ENCODE measurements at regions not wholly inside any gene's neighbourhood (a gene's known extent, or its start where the extent isn't known, plus 50 kb on each side); places are given as distances from the start of the nearest gene placed in this dataset.
A peak's percentile ranks its signal among the peaks of the same experiment; 100 is the strongest.

DNA sequence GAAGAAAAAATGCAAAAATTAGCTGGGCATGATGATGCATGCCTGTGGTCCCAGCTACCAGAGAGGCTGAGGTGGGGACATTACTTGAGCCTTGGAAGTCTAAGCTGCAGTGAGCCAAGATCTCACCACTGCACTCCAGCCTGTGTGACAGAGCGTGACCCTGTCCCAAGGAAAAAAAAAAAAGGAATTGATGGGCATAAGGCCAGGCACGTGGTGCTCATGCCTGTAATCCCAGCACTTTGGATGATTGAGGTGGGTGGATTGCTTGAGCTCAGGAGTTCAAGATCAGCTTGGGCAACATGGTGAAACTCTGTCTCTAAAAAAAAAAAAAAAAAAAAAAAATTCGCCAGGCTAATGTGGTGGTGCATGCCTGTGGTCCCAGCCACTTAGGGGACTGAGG, 55.8 kb upstream of the ATP2B4 start:
- FAIRE-seq = no peak

DNA sequence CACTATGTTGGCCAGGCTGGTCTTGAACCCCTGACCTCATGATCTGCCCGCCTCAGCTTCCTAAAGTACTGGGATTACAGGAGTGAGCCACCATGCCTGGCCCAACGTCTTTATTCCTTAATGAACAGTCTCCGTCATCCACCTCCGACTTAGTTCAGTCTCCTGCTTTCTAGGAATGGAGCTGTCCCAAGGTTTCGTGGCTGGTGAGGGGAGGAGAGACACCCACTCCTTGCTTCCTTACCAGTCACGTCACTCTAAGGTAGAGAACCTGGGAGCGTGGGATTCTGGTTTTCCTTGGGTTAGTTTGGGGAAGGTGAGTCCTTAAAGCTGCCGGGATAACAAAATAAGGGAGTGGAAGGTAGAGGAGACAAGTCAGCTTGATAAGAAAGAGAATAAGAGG, 55.0 kb upstream of the ATP2B4 start:
- Histone ChIP-seq H3K9me3 (ENCODE audit: control insufficient read depth in 2 of 2, insufficient read depth in 1 of 2, low read depth in 1 of 2, low read length in 1 of 2) (no peaks in the 10 kb centered on the region), H3K27ac (ENCODE audit: low read depth in 1 of 3, low read length in 2 of 3) (peak overlapping the region in 1 of 3 donors; percentile 33), H3K4me3 (ENCODE audit: low read depth in 1 of 3, low read length in 3 of 3) (no peak overlapping the region), H3K36me3 (ENCODE audit: control insufficient read depth in 3 of 3, insufficient read depth in 2 of 3, low read depth in 1 of 3, low read length in 3 of 3) (no peaks in the 10 kb centered on the region), H3K27me3 (ENCODE audit: control insufficient read depth in 3 of 3, insufficient read depth in 3 of 3, low read length in 3 of 3) (no peaks in the 10 kb centered on the region), H3K4me1 (ENCODE audit: control insufficient read depth in 3 of 3, insufficient read depth in 2 of 3, low read depth in 1 of 3, low read length in 2 of 3) (peaks cover 0 to 4% (median 0%) of the 10 kb centered on the region in 3 donors)
- WGBS, 3 donors = 83 to 86% (median 84%) methylated on average over 8 of the region's 8 CpGs
- DNase-seq (no peak), FAIRE-seq (no peak)

More for the DNA sequence above, 55.8 kb upstream of the ATP2B4 start:
- no peak overlapping the region for H3K4me3 ChIP-seq (ENCODE audit: low read depth in 1 of 3, low read length in 3 of 3)
- no peaks in the 10 kb centered on the region for H3K36me3 ChIP-seq (ENCODE audit: control insufficient read depth in 3 of 3, insufficient read depth in 2 of 3, low read depth in 1 of 3, low read length in 3 of 3)
- peaks cover 0 to 4% (median 0%) of the 10 kb centered on the region in 3 donors for H3K4me1 ChIP-seq (ENCODE audit: control insufficient read depth in 3 of 3, insufficient read depth in 2 of 3, low read depth in 1 of 3, low read length in 2 of 3)
- no peak overlapping the region for H3K27ac ChIP-seq (ENCODE audit: low read depth in 1 of 3, low read length in 2 of 3)
- WGBS, 3 donors = 40 to 73% (median 43%) methylated on average over 2 to 3 of the region's 3 CpGs
- no peaks in the 10 kb centered on the region for H3K9me3 ChIP-seq (ENCODE audit: control insufficient read depth in 2 of 2, insufficient read depth in 1 of 2, low read depth in 1 of 2, low read length in 1 of 2)
- no peak for DNase-seq
- no peaks in the 10 kb centered on the region for H3K27me3 ChIP-seq (ENCODE audit: control insufficient read depth in 3 of 3, insufficient read depth in 3 of 3, low read length in 3 of 3)

DNA sequence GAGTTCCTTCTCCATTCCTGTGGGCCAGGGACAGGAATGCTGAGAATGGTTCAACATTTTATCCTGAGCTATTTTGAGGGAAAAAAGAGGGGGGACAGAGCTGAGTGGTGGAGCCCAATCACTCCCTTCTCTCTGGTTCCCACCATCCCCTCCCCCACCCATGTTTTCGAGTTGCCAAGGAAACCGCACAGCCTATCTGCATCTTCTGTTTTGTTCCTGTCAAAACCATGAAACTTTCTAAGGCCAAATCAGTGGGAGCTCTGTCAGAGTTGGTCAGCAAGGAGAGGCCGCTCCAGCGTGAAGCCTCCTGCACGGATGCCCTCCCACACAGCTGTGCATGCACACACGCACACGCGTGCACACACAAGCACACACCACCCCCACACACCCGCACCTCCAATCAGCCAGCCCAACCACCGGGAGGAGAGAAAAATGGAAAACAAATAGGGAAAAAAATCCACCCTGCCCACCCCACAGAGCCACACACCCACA, 54.5 kb upstream of the ATP2B4 start:
- Histone ChIP-seq H3K9me3 (ENCODE audit: control insufficient read depth in 2 of 2, insufficient read depth in 1 of 2, low read depth in 1 of 2, low read length in 1 of 2) (no peaks in the 10 kb centered on the region), H3K27me3 (ENCODE audit: control insufficient read depth in 3 of 3, insufficient read depth in 3 of 3, low read length in 3 of 3) (no peaks in the 10 kb centered on the region), H3K27ac (ENCODE audit: low read depth in 1 of 3, low read length in 2 of 3) (no peak overlapping the region), H3K36me3 (ENCODE audit: control insufficient read depth in 3 of 3, insufficient read depth in 2 of 3, low read depth in 1 of 3, low read length in 3 of 3) (no peaks in the 10 kb centered on the region), H3K4me1 (ENCODE audit: control insufficient read depth in 3 of 3, insufficient read depth in 2 of 3, low read depth in 1 of 3, low read length in 2 of 3) (peaks cover 0 to 4% (median 0%) of the 10 kb centered on the region in 3 donors), H3K4me3 (ENCODE audit: low read depth in 1 of 3, low read length in 3 of 3) (no peak overlapping the region)
- peak in 1 of 2 donors; percentile 25 for DNase-seq
- no peak for FAIRE-seq
- 56 to 80% (median 79%) methylated on average over 10 of the region's 10 CpGs for WGBS, 3 donors

DNA sequence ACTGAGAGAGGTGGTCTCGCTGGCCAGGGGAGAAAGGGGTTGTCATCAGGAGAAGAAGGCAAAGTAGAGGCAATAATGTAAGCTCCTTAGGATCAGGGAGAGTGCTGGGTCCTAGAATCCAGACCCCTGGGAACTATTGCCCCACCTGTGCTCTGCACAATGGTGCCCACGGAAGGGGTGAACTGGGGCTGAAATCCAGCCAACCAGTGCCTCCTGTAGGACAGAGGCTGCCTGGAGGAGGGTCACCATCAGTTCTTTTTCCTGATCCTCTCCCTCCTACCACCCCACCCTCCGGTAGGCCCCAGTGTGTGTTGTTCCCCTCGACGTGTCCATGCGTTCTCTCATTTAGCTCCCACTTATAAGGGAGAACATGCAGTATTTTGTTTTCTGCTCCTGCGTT, 52.9 kb upstream of the ATP2B4 start:
- DNase-seq (no peak), FAIRE-seq (no peak)
- Histone ChIP-seq H3K27me3 (ENCODE audit: control insufficient read depth in 3 of 3, insufficient read depth in 3 of 3, low read length in 3 of 3) (no peaks in the 10 kb centered on the region), H3K27ac (ENCODE audit: low read depth in 1 of 3, low read length in 2 of 3) (no peak overlapping the region), H3K9me3 (ENCODE audit: control insufficient read depth in 2 of 2, insufficient read depth in 1 of 2, low read depth in 1 of 2, low read length in 1 of 2) (no peaks in the 10 kb centered on the region), H3K4me3 (ENCODE audit: low read depth in 1 of 3, low read length in 3 of 3) (no peak overlapping the region), H3K36me3 (ENCODE audit: control insufficient read depth in 3 of 3, insufficient read depth in 2 of 3, low read depth in 1 of 3, low read length in 3 of 3) (no peaks in the 10 kb centered on the region), H3K4me1 (ENCODE audit: control insufficient read depth in 3 of 3, insufficient read depth in 2 of 3, low read depth in 1 of 3, low read length in 2 of 3) (peaks cover 0 to 4% (median 0%) of the 10 kb centered on the region in 3 donors)
- 92 to 95% (median 93%) methylated on average over 7 of the region's 7 CpGs for WGBS, 3 donors

All from small intestine (tissue), 7 donors.